GM21576 (cell line): ENCODE measurements at regions not wholly inside any gene's neighbourhood (a gene's known extent, or its start where the extent isn't known, plus 50 kb on each side); places are given as distances from the start of the nearest gene placed in this dataset.
A peak's percentile ranks its signal among the peaks of the same experiment; 100 is the strongest.

Experiments used
- ATAC-seq: cut with Tn5 transposase; IDR thresholded peaks from one replicate; pipeline ENCODE4 v1.9.1; 2021; ENCODE audit warnings: mild to moderate bottlenecking, moderate library complexity; ENCODE audit not compliant: unreplicated experiment

DNA sequence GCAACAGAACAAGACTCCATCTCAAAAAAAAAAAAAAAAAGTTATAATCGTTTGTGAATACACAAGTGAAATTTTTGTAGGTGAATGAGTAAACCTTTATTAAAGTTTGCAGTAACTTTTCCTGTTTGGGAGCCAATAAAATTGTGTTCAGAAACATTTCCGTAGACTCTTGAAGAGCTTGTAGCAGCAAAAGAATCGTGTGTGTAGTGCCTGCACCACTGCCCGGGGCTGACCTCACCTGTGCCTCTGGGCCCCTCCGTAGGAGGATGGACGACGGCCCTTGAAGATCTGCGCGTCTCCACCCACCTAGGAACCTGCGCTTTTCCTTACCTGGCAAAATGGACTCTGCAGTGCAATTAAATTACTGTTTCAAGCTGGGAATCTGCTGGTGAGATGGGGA, 366.0 kb downstream of the THBS2 start:
- ATAC-seq: no peak

DNA sequence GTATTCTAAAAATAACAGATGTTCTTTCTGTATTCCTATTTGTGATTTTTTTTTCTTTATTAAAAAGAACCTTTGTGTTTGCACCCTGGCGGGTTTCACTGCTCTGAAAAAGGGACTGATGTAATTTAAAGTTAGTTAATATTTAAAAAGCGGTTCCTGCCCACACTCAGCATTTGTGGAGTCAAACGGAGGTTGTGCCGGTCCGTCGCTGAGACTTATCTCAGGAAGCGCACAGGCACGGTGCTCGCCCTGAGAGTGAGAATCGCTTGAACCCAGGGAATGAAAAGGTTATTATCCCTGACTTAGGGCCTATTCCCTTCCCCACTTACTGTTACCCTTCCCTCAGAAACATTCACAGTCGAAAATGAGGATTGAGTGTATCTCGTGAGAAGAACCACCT, 366.7 kb downstream of the THBS2 start:
- ATAC-seq: no peak

DNA sequence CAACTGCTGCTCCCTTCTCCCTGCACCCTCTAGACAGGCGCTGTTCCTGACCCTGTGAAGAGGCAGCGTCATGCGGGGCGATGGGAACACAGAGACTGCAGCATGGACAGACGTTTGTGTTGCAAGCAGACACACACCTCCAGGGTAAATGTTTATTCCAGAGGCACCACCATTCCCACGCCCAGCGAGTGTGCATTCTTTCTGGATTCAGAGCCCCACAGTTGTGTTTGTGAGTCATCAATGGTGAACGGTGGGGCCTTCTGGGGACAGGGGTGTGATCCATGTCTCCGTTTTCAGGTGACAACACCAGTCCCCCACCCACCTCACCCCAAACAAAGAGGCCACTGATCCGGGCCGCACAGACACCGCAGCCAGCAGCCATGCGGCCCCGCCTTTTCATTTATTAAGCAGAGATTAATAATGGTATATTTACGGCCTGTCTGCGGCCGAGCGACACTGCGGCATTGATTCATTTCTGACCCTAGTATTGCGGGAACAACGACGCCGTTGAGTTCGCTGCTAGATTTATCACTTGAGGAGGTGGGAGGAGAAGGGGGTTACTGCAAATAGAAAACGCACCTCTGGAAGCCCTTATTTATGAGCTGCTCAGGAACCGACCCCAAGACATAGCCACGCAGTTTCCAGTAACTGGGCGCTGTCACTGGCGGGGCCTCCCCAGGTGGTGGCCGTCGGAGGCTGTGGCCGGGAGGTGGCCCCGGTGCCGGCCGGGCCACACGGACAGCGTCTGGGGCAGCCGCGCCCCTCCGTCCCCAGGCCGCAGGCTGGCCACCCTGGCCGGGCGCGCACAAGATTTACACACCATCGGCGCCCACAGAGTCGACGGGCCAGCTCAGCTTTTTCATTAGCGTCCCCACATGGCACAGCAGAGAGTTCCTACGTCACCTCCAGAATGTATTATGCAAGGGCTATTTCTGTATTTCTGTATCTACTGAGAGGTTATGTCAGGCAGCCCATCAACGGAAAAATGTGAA, 367.6 kb downstream of the THBS2 start:
- ATAC-seq: no peak

DNA sequence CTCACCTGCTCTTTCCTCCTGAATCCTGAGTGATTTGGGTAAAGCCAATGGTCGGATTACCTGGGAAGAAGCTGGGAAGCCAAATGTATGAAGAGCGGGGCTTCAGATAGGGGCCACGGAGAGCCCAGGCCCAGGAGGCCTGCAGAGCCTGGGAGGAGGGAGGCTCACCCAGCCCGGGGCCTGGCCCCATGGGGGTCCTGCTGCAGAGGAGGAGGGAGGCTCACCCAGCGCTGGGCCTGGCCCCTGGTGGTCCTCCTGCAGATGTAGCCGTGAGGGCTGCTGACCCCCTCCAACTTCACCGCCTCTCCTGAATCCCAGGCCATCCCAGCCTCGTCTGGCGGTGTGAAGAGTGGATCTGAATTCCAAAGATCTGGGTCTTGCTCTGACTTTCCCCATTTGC, 368.4 kb downstream of the THBS2 start:
- no peak for ATAC-seq

DNA sequence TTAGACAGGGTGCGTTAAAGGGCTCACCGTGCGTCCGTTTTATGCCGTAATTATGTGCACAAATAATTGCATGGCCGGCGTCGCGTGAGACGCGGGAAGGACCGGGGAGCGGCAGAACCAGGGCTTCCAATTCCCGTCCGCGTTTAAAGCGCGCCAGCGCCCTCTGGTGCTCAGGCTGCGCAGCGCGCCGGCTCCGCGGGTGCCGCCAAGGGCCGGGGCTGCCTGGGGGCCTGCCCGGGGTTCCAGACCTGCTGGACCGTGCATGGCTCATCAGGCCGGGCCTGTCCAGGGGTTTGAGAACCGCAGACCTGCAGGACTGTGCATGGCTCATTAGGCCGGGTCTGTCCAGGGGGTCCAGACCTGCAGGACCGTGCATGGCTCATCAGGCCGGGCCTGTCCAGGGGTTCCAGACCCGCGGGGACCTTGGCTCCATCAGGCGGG, 369.0 kb downstream of the THBS2 start:
- ATAC-seq: peak; percentile 86

DNA sequence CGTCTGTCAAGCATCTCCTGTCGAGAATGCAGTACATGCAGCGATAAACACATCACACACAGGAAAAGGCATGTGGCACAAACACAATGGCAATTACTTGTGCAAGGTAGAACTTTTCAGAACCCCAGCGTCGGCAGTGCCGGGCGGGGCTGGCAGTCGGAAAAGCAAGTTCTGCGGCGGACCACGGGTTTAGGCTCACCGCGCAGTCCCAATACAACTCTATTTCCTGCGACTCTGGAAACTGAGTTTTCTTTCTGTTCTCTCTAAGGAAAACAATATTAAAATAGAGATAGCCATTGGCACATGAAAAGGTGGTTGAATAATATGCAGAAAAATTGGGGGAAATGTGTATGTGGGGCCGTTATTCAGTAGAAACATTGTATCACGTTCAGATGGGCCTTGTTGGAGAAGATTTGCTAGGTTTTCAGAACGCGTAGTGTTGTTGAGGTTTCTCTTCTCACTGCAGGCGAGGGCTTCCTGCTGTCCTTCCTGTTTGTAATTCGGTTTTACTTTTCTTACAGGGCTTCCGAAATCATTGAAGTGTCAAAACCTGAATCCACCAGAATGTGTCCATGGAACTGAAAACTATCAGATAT, 369.5 kb downstream of the THBS2 start:
- peak; percentile 25 for ATAC-seq

DNA sequence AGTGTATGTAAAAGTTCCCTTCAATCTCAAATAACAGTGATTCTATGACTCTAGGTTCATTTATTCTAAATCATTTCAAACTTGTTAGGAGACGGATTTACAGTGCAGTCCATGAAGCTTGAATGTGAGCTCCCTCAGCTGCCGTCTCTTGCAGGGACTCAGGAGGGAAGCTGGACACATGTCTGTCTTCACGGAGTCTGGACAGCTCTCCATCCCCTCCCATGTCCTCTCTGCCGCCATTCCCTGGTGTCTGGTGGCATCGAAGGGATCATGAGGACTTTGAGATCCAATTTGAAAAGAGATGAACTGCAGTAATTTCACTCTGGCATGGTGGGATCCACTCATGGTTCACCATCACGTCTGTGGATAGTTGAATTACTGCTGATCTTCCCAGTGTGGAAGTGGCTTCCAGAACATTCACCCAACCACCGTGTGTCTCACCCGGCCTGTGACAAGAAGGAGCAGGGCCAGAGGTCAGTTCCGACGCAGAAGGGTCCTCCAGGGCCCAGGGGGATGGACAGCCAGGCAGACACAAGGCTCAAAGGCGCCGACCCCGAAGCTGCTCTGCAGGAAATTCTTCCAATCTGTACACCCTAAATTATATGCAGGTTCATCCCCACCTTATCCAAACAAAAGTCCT, 370.1 kb downstream of the THBS2 start:
- ATAC-seq: no peak

DNA sequence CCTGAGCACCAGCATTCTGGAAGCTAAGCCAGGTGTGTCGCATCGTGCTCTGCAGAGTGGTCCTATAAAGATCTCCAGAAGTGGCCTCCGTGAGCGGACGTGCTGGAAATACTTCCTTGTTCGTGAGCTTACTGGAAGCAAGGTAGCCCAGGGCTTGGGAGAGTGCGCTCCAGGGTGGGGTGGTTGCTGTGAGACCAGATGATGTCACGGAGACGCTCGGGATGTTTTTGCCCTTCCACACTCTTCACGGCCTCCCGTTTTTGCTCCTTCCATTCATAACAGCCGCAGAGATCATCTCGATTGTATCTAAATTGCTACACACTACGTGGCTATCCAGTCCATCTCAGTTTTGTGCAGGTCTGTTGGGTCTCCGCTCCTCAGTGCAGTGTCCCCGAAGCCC, 373.4 kb downstream of the THBS2 start:
- no peak for ATAC-seq

DNA sequence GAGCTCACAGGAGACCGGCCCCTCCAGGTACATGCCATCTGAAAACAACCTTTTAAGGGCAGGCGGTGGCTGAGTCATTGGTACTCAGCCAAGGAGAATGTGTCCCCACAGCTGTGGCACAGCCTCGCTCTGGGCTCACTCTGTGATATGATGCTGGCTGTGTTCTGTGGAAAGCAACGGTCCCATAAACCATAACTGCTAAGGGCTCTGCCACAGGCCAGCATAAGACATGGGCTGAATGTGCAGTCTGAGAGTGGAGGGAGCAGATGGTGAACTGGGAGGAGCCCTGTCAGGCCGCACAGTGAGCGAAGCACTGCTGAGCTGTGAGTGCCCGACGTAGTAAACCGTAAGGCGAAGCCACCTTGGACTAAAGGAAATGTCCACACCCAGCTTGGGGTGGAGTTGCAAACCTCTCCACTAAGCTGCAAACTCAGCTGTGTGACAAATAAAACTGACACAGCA, 375.8 kb downstream of the THBS2 start:
- ATAC-seq: no peak

DNA sequence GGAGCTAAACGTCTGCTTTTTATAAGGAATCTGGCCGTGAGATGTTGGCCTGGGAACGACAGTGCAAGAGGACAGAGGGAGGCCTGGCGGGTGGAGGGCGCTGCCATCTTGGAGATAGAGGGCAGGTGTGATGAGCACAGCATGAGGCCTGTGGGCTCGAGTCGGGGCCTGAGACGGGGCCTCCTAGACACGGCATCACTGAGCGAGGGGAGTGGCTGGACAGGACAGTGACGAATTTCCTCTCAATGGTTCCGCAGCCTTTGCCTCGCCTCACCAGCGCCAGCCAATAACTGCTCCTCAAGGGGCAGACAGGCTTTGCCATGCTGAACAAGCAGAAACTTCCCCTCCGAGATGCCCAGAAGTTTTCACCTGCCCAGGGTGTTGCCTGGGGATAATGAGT, 376.7 kb downstream of the THBS2 start:
- ATAC-seq: no peak

DNA sequence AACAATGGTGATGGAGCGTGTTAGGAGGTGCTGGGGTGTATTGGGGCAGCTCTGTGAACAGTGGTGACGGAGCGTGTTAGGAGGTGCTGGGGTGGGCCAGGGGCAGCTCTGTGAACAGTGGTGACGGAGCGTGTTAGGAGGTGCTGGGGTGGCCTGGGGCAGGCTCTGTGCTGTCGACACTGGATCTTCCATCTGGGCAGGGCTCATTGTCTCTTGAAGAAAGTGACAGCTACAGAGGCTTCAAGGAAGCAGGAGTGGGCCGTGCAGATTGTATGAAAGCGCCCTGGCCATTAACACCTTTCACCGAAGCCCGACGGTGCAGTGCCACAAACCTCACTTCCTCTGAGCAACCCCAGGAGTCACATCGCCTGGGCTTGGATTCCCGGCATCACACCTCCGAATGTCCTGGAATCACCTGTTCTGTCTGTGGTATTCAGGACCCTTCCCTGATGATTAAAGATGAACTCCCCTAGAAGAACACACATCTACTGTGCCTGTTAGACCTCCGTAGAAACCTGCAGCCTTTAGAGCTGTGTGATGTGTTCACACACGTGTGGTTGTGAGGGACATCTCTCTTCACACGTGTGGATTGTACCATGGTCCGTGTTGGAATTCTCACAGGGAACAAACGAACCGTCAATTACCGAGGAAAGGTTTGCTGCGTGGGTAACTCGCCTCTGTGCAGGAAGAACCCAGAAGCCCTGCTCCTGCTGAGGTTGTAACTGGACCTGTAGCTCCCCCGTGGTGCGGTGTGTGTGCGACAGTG, 377.7 kb downstream of the THBS2 start:
- no peak for ATAC-seq

DNA sequence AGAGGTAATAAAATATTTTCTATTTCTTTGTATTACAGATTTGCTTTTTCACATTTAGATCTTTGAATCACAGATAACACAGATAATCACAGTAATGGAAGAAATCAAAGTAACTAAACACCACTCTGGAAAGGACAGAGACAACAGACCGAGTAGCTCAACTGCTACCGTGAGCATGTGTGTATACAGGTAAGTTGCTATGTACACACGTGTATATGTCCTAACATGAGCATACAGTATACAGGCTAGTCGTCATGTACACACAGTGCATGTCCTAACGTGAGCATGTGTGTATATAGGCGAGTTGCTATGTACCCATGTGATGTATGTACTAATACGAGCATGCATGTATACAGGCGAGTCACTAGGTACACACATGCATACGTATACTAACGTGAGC, 379.0 kb downstream of the THBS2 start:
- no peak for ATAC-seq

DNA sequence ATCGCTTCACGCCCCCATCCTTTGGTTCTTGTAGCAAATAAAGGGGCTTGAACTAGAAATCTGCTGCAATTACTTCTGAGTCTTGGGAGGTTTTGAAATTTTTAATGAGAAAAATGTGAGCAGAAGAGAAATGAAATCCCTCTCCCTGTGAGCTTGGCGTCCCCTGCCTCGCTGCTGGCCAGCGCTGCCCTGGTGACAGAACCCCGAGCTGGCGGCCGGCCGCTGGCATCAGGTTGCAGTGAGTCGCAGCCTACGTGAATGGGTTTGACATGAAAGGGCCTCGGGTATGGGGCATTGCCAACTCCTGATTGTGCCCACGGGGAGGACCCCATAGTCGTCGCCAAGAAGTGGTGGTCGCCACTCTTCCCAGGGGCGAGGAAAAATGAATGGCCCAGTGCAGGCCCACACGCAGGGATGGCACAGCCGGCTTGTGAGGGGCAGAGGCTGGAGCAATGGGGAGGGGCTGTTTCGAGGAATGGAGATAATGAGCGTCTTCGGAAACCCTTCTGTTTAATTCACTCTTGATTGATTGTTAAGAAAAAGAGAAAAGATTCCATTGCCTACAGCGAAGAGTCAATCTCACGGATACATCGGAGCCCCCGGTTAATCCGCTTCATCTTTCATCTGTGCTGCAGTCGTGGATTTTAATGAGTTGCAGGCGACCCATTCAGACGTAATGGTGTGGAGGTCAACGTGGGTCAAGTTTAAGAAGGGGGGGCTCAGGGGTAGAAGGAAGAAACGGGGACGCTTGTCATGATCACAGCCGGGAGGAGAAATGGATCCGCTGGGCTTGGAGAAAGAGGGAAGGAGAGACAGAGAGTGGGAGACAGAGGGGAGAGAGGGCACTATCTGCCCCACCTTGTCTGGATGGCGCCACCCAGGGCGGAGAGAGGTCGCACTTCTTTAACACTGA, 380.1 kb downstream of the THBS2 start:
- no peak for ATAC-seq

DNA sequence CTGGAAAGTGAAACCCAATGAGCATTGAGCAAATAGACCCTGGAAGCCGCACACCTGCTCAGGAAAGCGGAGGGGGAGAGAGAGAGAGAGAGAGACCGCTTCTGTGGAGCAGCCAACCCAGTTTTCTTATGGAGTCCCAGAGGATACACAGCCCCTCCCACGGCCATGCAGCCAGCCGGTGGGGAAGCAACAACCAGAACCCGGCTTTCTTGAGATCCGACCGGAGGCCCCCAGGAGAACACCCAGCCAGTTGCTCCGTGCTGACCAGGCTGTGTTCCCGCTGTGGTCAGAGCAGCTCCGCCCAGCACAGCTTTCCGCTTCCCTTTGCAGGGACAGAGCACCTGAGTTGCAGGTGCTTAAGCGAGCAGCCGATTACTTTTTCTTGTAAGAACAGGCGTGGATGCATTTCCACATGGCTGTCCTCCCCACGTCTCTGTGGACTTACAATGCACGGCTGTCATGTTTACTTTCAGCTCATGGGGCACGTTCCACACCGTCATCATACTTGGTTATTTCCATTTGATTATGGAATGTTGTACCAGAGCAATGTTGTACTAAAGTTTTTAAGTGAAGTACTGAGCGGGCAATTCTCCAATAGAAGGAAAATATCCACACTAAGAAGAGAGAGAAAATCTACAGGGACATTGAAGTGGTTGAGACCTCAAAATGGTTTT, 381.9 kb downstream of the THBS2 start:
- ATAC-seq: no peak

DNA sequence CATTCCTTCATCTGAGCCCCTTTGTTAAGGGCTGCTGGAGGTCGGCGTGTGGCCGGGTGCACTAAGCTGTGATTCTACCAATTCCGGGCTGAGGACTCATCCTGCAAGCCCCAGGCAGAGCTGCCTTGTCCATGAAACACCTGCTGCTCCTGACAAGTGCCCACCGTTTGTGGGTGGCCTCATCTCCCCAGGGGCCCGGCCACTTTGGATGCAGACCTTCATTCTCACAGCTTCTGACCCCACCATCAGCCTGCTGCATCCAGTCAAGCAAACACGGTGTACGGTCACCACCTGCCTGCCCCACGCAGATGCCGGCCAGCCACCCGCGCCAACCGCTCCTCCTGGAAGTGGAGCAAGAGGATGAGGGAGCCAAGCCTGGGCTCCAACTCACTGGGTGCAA, 382.7 kb downstream of the THBS2 start:
- ATAC-seq: no peak

DNA sequence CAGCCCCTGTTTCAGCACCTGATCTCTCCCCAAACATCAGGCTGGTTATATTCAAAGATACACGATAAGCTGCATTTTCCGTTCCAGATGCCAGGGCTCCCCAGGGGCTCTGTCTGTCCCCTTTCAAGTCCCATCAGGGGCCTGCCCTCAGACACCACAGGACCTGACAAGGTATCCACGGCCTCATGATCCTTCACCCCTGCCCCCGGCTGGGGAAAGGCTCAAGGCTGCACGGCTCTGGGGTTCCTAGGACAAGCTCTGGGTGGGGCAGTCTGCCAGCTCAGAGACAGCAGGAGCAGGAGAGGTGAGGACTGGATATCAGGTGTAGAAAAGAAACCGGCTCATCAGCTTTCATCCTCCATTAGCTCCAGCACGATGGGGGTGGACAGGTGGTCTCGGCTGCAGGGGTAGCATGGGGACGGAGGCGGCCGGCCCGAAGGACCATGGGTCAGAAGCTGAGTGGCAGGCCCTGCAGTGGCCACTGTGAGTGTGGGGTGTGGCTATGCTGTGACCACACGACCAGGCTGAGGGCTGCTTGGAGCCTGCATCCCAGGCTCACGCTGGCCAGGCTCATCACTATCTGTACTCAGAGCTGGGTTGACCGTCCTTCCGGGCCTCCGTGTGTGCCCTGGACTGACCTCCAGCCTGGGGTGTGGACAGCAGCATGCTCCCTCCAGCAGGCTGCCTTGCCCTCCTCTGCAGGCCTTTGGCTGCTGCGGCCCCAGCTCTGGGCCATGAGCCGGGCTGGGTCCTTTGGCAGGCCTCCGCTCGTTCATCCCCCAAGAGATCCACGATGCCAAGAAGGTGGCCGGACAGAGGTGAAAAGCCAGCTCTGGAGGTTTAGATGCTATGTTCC, 386.2 kb downstream of the THBS2 start:
- ATAC-seq: no peak

DNA sequence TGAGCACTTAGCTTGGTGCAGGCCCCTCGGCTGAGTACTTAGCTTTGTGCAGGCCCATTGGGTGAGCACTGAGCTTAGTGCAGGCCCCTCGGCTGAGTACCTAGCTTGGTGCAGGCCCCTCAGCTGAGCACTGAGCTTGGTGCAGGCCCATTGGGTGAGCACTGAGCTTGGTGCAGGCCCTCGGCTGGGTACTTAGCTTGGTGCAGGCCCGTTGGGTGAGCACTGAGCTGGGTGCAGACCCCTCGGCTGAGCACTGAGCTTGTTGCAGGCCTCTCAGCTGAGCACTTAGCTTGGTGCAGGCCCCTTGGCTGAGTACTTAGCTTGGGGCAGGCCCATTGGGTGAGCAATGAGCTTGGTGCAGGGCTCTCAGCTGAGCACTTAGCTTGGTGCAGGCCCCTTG, 387.1 kb downstream of the THBS2 start:
- ATAC-seq: no peak

DNA sequence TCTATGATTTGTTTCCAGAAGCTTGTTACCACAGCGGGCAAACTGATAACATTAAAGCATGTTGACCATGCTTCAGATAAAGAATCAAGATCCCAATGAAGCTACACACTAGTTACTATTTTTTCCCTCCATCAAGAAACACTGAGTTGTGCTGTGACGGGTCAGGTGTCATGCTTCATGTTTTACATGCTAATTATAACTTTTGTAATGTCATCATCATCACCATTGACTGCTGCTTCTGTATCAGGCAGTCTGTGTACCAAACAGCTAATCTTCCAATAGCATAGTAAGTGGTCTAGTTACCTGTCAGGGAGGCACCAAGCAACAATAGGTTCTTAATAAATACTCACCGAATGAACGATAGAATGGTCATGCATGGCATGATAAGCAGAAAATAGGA, 388.1 kb downstream of the THBS2 start:
- ATAC-seq: no peak
